ENCODE measurements at regions not wholly inside any gene's neighbourhood (a gene's known extent, or its start where the extent isn't known, plus 50 kb on each side); places are given as distances from the start of the nearest gene placed in this dataset.

- H4K8ac ChIP-seq (replicated peaks; ENCODE audit: insufficient read length, low read depth, low read length), result no peak overlapping the region
- H2BK15ac ChIP-seq (ENCODE audit: low read depth, low read length), result no peak overlapping the region
- no peak overlapping the region for H2BK120ac ChIP-seq (ENCODE audit: low read depth, low read length, poor library complexity, severe bottlenecking)
- H3K4me2 ChIP-seq (ENCODE audit: insufficient read depth, insufficient read length, low read length), result no peak overlapping the region
- no peak overlapping the region for H3K23ac ChIP-seq (ENCODE audit: insufficient read length, low read depth, low read length)
- H3K79me1 ChIP-seq (ENCODE audit: insufficient read depth, low read depth, low read length, poor library complexity, severe bottlenecking), result no peaks in the 10 kb centered on the region
- no peaks in the 10 kb centered on the region for H3K79me2 ChIP-seq (ENCODE audit: insufficient read depth, low read length)
- no peak overlapping the region for H2BK5ac ChIP-seq (ENCODE audit: insufficient read length, low read length)
- H3K4ac ChIP-seq (ENCODE audit: low read depth, low read length), result no peak overlapping the region
- no peaks in the 10 kb centered on the region for H3K9me3 ChIP-seq (ENCODE audit: control insufficient read depth, low read depth, low read length)
- no peak overlapping the region for H2AK5ac ChIP-seq (ENCODE audit: insufficient read length, low read length)
- no peak for TF ChIP-seq CTCF (conservative IDR thresholded peaks at IDR 0.05)
- Mint-ChIP-seq H3K4me1 (peaks cover 4 to 10% of the 10 kb centered on the region in 2 experiments), H3K9me3 (no peaks in the 10 kb centered on the region; a peak in 1 of 5 replicates), H3K36me3 (ENCODE audit: insufficient read depth in 1 of 3, low read depth in 3 of 3) (no peaks in the 10 kb centered on the region; a peak in 1 of 7 replicates), H3K27ac (no peak overlapping the region), H3K4me3 (no peak overlapping the region), H3K27me3 (ENCODE audit: low read depth) (no peaks in the 10 kb centered on the region; the same call in 1 of the 2 replicates)
- no peak overlapping the region for H3K9ac ChIP-seq (ENCODE audit: extremely low read depth, insufficient read length, low read length)
- no peaks in the 10 kb centered on the region for H3K27me3 ChIP-seq (ENCODE audit: insufficient read depth, low read length)
- no peak overlapping the region for H4K5ac ChIP-seq (ENCODE audit: insufficient read length, low read depth, low read length)
- no peak overlapping the region for H2BK20ac ChIP-seq (ENCODE audit: low read depth, low read length, poor library complexity, severe bottlenecking)
- no peaks in the 10 kb centered on the region for H3K23me2 ChIP-seq (ENCODE audit: insufficient read length, low read depth, low read length, poor library complexity, severe bottlenecking)
- H3K27ac ChIP-seq (ENCODE audit: insufficient read length, low read depth, low read length), result no peak overlapping the region
- H4K91ac ChIP-seq (ENCODE audit: insufficient read length, low read depth, low read length), result no peak overlapping the region
- WGBS (ENCODE audit: extremely low coverage, insufficient read length, low lambda C conversion rate), result no CpG with 5 or more reads among the region's 6 CpGs
- H3K4me1 ChIP-seq (ENCODE audit: insufficient read depth, low read length), result no peaks in the 10 kb centered on the region
- H2BK12ac ChIP-seq (ENCODE audit: insufficient read length, low read depth, low read length), result no peak overlapping the region
- no peak overlapping the region for H3K18ac ChIP-seq (ENCODE audit: insufficient read length, low read depth, low read length)
- H3T11ph ChIP-seq (ENCODE audit: low read length), result no peak overlapping the region
- DNase-seq, result no peak
- H3K56ac ChIP-seq (ENCODE audit: insufficient read length, low read depth, low read length), result no peak overlapping the region
- H4K20me1 ChIP-seq (ENCODE audit: control insufficient read depth, insufficient read depth, insufficient read length), result no peaks in the 10 kb centered on the region
- no peak overlapping the region for H2AFZ ChIP-seq (ENCODE audit: low read length)
- H3K14ac ChIP-seq (ENCODE audit: insufficient read depth, low read length), result no peak overlapping the region
Observed at GRCh38 chr9:27835746-27836145, 262.5 kb upstream of the C9orf72 start.

All from H9 (cell line).